ENCODE measurements at regions not wholly inside any gene's neighbourhood (a gene's known extent, or its start where the extent isn't known, plus 50 kb on each side); places are given as distances from the start of the nearest gene placed in this dataset.

GRCh38 chr9:89716559-89716958 lies 111.7 kb downstream of the GADD45G start:
- Mint-ChIP-seq H3K27me3 (no peaks in the 10 kb centered on the region), H3K36me3 (ENCODE audit: low read depth) (no peaks in the 10 kb centered on the region), H3K4me3 (no peak overlapping the region), H3K9me3 (no peaks in the 10 kb centered on the region), H3K4me1 (peaks cover 15% of the 10 kb centered on the region), H3K27ac (peak overlapping the region; percentile 18)
- ChIA-PET CTCF (interaction anchor here (0.9 kb wide), 1 partner anchor 383 kb away, joined by 3 read pairs; no protein-coding TSS in a partner anchor), POLR2A (interaction anchor here (0.8 to 0.9 kb wide), 2 partner anchors 14 to 50 kb away, joined by 3 to 4 read pairs; no protein-coding TSS in a partner anchor)
- intact Hi-C loops (cut with micrococcal nuclease), result no loop called here
- ATAC-seq (ENCODE audit: low read depth) (peak; percentile 92), DNase-seq (no peak)
- TF ChIP-seq, protein P1, sequence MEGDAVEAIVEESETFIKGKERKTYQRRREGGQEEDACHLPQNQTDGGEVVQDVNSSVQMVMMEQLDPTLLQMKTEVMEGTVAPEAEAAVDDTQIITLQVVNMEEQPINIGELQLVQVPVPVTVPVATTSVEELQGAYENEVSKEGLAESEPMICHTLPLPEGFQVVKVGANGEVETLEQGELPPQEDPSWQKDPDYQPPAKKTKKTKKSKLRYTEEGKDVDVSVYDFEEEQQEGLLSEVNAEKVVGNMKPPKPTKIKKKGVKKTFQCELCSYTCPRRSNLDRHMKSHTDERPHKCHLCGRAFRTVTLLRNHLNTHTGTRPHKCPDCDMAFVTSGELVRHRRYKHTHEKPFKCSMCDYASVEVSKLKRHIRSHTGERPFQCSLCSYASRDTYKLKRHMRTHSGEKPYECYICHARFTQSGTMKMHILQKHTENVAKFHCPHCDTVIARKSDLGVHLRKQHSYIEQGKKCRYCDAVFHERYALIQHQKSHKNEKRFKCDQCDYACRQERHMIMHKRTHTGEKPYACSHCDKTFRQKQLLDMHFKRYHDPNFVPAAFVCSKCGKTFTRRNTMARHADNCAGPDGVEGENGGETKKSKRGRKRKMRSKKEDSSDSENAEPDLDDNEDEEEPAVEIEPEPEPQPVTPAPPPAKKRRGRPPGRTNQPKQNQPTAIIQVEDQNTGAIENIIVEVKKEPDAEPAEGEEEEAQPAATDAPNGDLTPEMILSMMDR (IDR thresholded peaks at IDR 0.05), result no peak

DNA sequence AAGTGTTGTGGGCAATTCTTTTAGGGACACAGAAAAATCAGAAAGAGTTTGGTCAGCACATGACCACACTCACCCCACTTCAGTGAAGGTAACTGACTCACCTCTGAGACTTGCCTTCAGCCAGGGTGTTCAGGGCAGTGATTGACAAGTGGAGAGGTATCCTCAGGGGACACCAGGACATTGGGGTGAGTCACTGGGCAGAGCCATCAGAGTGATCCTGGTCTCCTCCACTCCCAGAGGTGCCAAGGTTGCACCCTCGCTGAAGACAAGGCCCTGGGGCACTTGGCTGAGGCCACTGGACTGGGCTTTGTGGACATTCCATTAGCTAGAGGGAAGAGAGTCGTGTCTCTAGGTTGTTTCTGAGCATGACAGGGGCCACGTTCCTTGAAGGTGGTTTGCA lies 113.4 kb downstream of the GADD45G start:
- DNase-seq, result no peak
- CTCF ChIA-PET, result no interaction called here
- no peaks in the 10 kb centered on the region for H3K36me3 Mint-ChIP-seq (ENCODE audit: low read depth)
- TF ChIP-seq, protein P1 (IDR thresholded peaks at IDR 0.05), result no peak
- no peaks in the 10 kb centered on the region for H3K9me3 Mint-ChIP-seq
- no peak overlapping the region for H3K4me3 Mint-ChIP-seq
- ATAC-seq (ENCODE audit: low read depth), result no peak
- intact Hi-C loops (cut with micrococcal nuclease), result no loop called here
- H3K4me1 Mint-ChIP-seq, result peaks cover 15% of the 10 kb centered on the region
- no peak overlapping the region for H3K27ac Mint-ChIP-seq
- POLR2A ChIA-PET, result no interaction called here
- H3K27me3 Mint-ChIP-seq, result no peaks in the 10 kb centered on the region

- Mint-ChIP-seq H3K27me3 (no peaks in the 10 kb centered on the region), H3K4me3 (no peak overlapping the region), H3K9me3 (no peaks in the 10 kb centered on the region), H3K36me3 (ENCODE audit: low read depth) (no peaks in the 10 kb centered on the region), H3K4me1 (peaks cover 15% of the 10 kb centered on the region), H3K27ac (no peak overlapping the region)
- TF ChIP-seq, protein P1 (IDR thresholded peaks at IDR 0.05), result no peak
- DNase-seq (no peak), ATAC-seq (ENCODE audit: low read depth) (no peak)
- ChIA-PET POLR2A (no interaction called here), CTCF (no interaction called here)
- intact Hi-C loops (cut with micrococcal nuclease), result no loop called here
These were observed 113.8 kb downstream of the GADD45G start for GRCh38 chr9:89718651-89719050.

GRCh38 chr9:89719202-89719601 lies 114.4 kb downstream of the GADD45G start:
- Mint-ChIP-seq H3K9me3 (no peaks in the 10 kb centered on the region), H3K4me3 (no peak overlapping the region), H3K27me3 (no peaks in the 10 kb centered on the region), H3K27ac (no peak overlapping the region), H3K36me3 (ENCODE audit: low read depth) (no peaks in the 10 kb centered on the region), H3K4me1 (peaks cover 15% of the 10 kb centered on the region)
- ATAC-seq (ENCODE audit: low read depth), result no peak
- ChIA-PET POLR2A (no interaction called here), CTCF (no interaction called here)
- no peak for DNase-seq
- intact Hi-C loops (cut with micrococcal nuclease), result no loop called here
- TF ChIP-seq, protein P1 (IDR thresholded peaks at IDR 0.05), result no peak

GRCh38 chr9:89720696-89721175 lies 115.9 kb downstream of the GADD45G start:
- Mint-ChIP-seq H3K27ac (no peak overlapping the region), H3K9me3 (no peaks in the 10 kb centered on the region), H3K4me3 (no peak overlapping the region), H3K36me3 (ENCODE audit: low read depth) (no peaks in the 10 kb centered on the region), H3K27me3 (no peaks in the 10 kb centered on the region), H3K4me1 (peaks cover 16% of the 10 kb centered on the region)
- POLR2A ChIA-PET, result no interaction called here
- intact Hi-C loops (cut with micrococcal nuclease), result no loop called here
- DNase-seq (no peak), ATAC-seq (ENCODE audit: low read depth) (no peak)
- CTCF ChIA-PET, result no interaction called here
- TF ChIP-seq, protein P1 (IDR thresholded peaks at IDR 0.05), result no peak

Data from activated B cell treated with CpG ODN at 0.5 μM for 24 hours (primary cell).